Liver (tissue), 8 donors: ENCODE measurements at regions not wholly inside any gene's neighbourhood (a gene's known extent, or its start where the extent isn't known, plus 50 kb on each side); places are given as distances from the start of the nearest gene placed in this dataset.

Experiments used
- DNase-seq: peaks from one replicate; pipeline ENCODE4 v3.0.0-alpha.2; 2017; ENCODE audit warnings: low spot score
- H3K27ac ChIP-seq, 2 donors: one replicate each; pipeline ENCODE4 v1.7.0; 2013; ENCODE audit warnings: inconsistent platforms in 2 of 2, low read length in 2 of 2, control low read depth in 1 of 2, low read depth in 1 of 2, mild to moderate bottlenecking in 1 of 2
- H3K27me3 ChIP-seq, 4 donors: one replicate each; pipeline versions ENCODE4 v1.6.1 to v1.7.0; 2013; ENCODE audit warnings: low read length in 3 of 4, inconsistent platforms in 1 of 4, mild to moderate bottlenecking in 1 of 4, moderate library complexity in 1 of 4; ENCODE audit not compliant: control insufficient read depth in 4 of 4, insufficient read depth in 4 of 4
- H3K36me3 ChIP-seq, 4 donors: one replicate each; pipeline versions ENCODE4 v1.6.1 to v1.7.0; 2013; ENCODE audit warnings: low read length in 3 of 4, mild to moderate bottlenecking in 3 of 4, low read depth in 1 of 4, moderate library complexity in 1 of 4; ENCODE audit not compliant: control insufficient read depth in 4 of 4, insufficient read depth in 3 of 4
- H3K4me1 ChIP-seq, 4 donors: one replicate each; pipeline versions ENCODE4 v1.6.1 to v1.7.0; 2013; ENCODE audit warnings: low read length in 3 of 4, mild to moderate bottlenecking in 3 of 4, moderate library complexity in 1 of 4; ENCODE audit not compliant: control insufficient read depth in 4 of 4, insufficient read depth in 4 of 4
- H3K4me3 ChIP-seq, 3 donors: one replicate each; pipeline versions ENCODE4 v1.6.1 to v1.7.0; 2013; ENCODE audit warnings: low read length in 3 of 3, control low read depth in 1 of 3, low read depth in 1 of 3, mild to moderate bottlenecking in 1 of 3
- H3K9ac ChIP-seq, 2 donors: one replicate each; pipeline ENCODE4 v1.7.0; 2013; ENCODE audit warnings: low read length in 2 of 2, mild to moderate bottlenecking in 2 of 2, moderate library complexity in 2 of 2, control low read depth in 1 of 2, low read depth in 1 of 2
- H3K9me3 ChIP-seq, 4 donors: one replicate each; pipeline versions ENCODE4 v1.6.1 to v1.7.0; 2013; ENCODE audit warnings: low read length in 3 of 4; ENCODE audit not compliant: control insufficient read depth in 4 of 4
- ATF3 ChIP-seq: IDR thresholded peaks from 2 replicates; pipeline ENCODE4 v1.6.1; 2016; ENCODE audit warnings: antibody characterized with exemption
- EGR1 ChIP-seq, 2 donors: IDR thresholded peaks; 2 replicates each; pipeline ENCODE4 v1.6.1; 2016 to 2018; ENCODE audit warnings: antibody characterized with exemption in 2 of 2, low read depth in 2 of 2
- FOXA1 ChIP-seq: IDR thresholded peaks from 2 replicates; pipeline ENCODE4 v1.6.1; 2016; ENCODE audit warnings: antibody characterized with exemption
- FOXA2 ChIP-seq: IDR thresholded peaks from 2 replicates; pipeline ENCODE4 v1.6.1; 2016; ENCODE audit warnings: antibody characterized with exemption
- GABPA ChIP-seq, 2 donors: IDR thresholded peaks in 1 of 2; conservative IDR thresholded peaks in 1 of 2; 2 replicates each; pipeline ENCODE4 v1.6.1; 2016; ENCODE audit warnings: antibody characterized with exemption in 2 of 2, mild to moderate bottlenecking in 1 of 2, moderate library complexity in 1 of 2
- HNF4A ChIP-seq, 2 donors: conservative IDR thresholded peaks; 2 replicates each; pipeline ENCODE4 v1.6.1; 2016; ENCODE audit warnings: antibody characterized with exemption in 2 of 2, mild to moderate bottlenecking in 2 of 2
- HNF4G ChIP-seq: IDR thresholded peaks from 2 replicates; pipeline ENCODE4 v1.6.1; 2016; ENCODE audit warnings: antibody characterized with exemption
- JUND ChIP-seq, 2 donors: IDR thresholded peaks; 2 replicates each; pipeline ENCODE4 v1.6.1; 2016; ENCODE audit warnings: antibody characterized with exemption in 2 of 2
- MAX ChIP-seq: IDR thresholded peaks from 2 replicates; pipeline ENCODE4 v1.6.1; 2016; ENCODE audit warnings: antibody characterized with exemption
- NR2F2 ChIP-seq: IDR thresholded peaks from 2 replicates; pipeline ENCODE4 v1.6.1; 2016; ENCODE audit warnings: antibody characterized with exemption
- RAD21 ChIP-seq, 2 donors: IDR thresholded peaks; 2 replicates each; pipeline ENCODE4 v1.6.1; 2016; ENCODE audit warnings: antibody characterized with exemption in 2 of 2, mild to moderate bottlenecking in 2 of 2
- REST ChIP-seq: IDR thresholded peaks from 2 replicates; pipeline ENCODE4 v1.6.1; 2016; ENCODE audit warnings: antibody characterized with exemption, mild to moderate bottlenecking
- RXRA ChIP-seq, 2 donors: IDR thresholded peaks; 2 replicates each; pipeline ENCODE4 v1.6.1; 2017 to 2018; ENCODE audit warnings: antibody characterized with exemption in 2 of 2, mild to moderate bottlenecking in 1 of 2
- SP1 ChIP-seq: IDR thresholded peaks from 2 replicates; pipeline ENCODE4 v1.6.1; 2018; ENCODE audit warnings: antibody characterized with exemption, mild to moderate bottlenecking
- TAF1 ChIP-seq: conservative IDR thresholded peaks from 2 replicates; pipeline ENCODE4 v1.6.1; 2016; ENCODE audit warnings: antibody characterized with exemption, mild to moderate bottlenecking
- YY1 ChIP-seq: IDR thresholded peaks from 2 replicates; pipeline ENCODE4 v1.6.1; 2016; ENCODE audit warnings: antibody characterized with exemption, mild to moderate bottlenecking
- WGBS: extraction: QIAGEN DNeasy Blood & Tissue Kit; methylation state at CpG from one replicate; pipeline ENCODE4 v1.1.7; 2013; 5-methylcytosine and 5-hydroxymethylcytosine counted together
- TF ChIP-seq, protein P1 (sequence below): fragments of 150-350 bp; IDR thresholded peaks from 2 replicates; pipeline ENCODE4 v1.5.1; 2017; ENCODE audit warnings: improper control_type of control experiment, low read depth, low read length; ENCODE audit not compliant: missing input control
- TF ChIP-seq, protein P2 (sequence below): IDR thresholded peaks from 2 replicates; pipeline ENCODE4 v1.6.1; 2016; ENCODE audit warnings: antibody characterized with exemption
- donor health status: healthy.
- donor health status: healthy.
- donor health status: healthy.
- donor health status: healthy.
- donor health status: healthy.

- DNase-seq = no peak
- WGBS = 89% methylated on average over 7 of the region's 7 CpGs
- H3K27ac ChIP-seq = no peak overlapping the region
Observed at GRCh38 chr13:40375489-40376171, 290.8 kb downstream of the FOXO1 start.

GRCh38 chr13:40376296-40376849 lies 290.1 kb downstream of the FOXO1 start:
- H3K4me1 ChIP-seq = no peaks in the 10 kb centered on the region
- no peaks in the 10 kb centered on the region for H3K27me3 ChIP-seq
- no peak for DNase-seq
- WGBS = 92% methylated on average over 4 of the region's 4 CpGs
- no peaks in the 10 kb centered on the region for H3K36me3 ChIP-seq
- no peak overlapping the region for H3K9ac ChIP-seq
- no peak overlapping the region for H3K27ac ChIP-seq
- TF ChIP-seq HNF4G = no peak
- no peak for TF ChIP-seq REST
- no peak for TF ChIP-seq FOXA1
- TF ChIP-seq MAX = no peak
- TF ChIP-seq RXRA (IDR thresholded peaks at IDR 0.05) = no peak
- no peak for TF ChIP-seq YY1
- TF ChIP-seq, protein P1, sequence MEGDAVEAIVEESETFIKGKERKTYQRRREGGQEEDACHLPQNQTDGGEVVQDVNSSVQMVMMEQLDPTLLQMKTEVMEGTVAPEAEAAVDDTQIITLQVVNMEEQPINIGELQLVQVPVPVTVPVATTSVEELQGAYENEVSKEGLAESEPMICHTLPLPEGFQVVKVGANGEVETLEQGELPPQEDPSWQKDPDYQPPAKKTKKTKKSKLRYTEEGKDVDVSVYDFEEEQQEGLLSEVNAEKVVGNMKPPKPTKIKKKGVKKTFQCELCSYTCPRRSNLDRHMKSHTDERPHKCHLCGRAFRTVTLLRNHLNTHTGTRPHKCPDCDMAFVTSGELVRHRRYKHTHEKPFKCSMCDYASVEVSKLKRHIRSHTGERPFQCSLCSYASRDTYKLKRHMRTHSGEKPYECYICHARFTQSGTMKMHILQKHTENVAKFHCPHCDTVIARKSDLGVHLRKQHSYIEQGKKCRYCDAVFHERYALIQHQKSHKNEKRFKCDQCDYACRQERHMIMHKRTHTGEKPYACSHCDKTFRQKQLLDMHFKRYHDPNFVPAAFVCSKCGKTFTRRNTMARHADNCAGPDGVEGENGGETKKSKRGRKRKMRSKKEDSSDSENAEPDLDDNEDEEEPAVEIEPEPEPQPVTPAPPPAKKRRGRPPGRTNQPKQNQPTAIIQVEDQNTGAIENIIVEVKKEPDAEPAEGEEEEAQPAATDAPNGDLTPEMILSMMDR = no peak
- no peak for TF ChIP-seq SP1
- no peak for TF ChIP-seq NR2F2
- TF ChIP-seq TAF1 = no peak
- TF ChIP-seq JUND (IDR thresholded peaks at IDR 0.05) = no peak
- no peak for TF ChIP-seq RAD21 (IDR thresholded peaks at IDR 0.05)
- no peaks in the 10 kb centered on the region for H3K9me3 ChIP-seq
- no peak overlapping the region for H3K4me3 ChIP-seq

More at GRCh38 chr13:40375489-40376171, 290.8 kb downstream of the FOXO1 start:
- no peak for TF ChIP-seq ATF3
- TF ChIP-seq HNF4A (conservative IDR thresholded peaks at IDR 0.05) = no peak
- no peak for TF ChIP-seq FOXA1
- no peak for TF ChIP-seq FOXA2
- no peak for TF ChIP-seq RXRA (IDR thresholded peaks at IDR 0.05)
- no peak for TF ChIP-seq YY1
- no peak for TF ChIP-seq GABPA (IDR thresholded peaks at IDR 0.05 in 1 of 2, conservative IDR thresholded peaks at IDR 0.05 in 1 of 2)
- no peak for TF ChIP-seq MAX
- TF ChIP-seq, protein P2, sequence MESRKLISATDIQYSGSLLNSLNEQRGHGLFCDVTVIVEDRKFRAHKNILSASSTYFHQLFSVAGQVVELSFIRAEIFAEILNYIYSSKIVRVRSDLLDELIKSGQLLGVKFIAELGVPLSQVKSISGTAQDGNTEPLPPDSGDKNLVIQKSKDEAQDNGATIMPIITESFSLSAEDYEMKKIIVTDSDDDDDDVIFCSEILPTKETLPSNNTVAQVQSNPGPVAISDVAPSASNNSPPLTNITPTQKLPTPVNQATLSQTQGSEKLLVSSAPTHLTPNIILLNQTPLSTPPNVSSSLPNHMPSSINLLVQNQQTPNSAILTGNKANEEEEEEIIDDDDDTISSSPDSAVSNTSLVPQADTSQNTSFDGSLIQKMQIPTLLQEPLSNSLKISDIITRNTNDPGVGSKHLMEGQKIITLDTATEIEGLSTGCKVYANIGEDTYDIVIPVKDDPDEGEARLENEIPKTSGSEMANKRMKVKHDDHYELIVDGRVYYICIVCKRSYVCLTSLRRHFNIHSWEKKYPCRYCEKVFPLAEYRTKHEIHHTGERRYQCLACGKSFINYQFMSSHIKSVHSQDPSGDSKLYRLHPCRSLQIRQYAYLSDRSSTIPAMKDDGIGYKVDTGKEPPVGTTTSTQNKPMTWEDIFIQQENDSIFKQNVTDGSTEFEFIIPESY = no peak
- no peak for TF ChIP-seq EGR1 (IDR thresholded peaks at IDR 0.05; ENCODE audit: low read depth in 2 of 2)
- TF ChIP-seq, protein P1 = no peak
- no peak for TF ChIP-seq SP1
- no peak for TF ChIP-seq RAD21 (IDR thresholded peaks at IDR 0.05)
- no peak for TF ChIP-seq NR2F2
- Histone ChIP-seq H3K36me3 (no peaks in the 10 kb centered on the region), H3K27me3 (no peaks in the 10 kb centered on the region), H3K9me3 (no peaks in the 10 kb centered on the region), H3K4me3 (no peak overlapping the region), H3K9ac (no peak overlapping the region), H3K4me1 (no peaks in the 10 kb centered on the region)
